ENCODE measurements at regions not wholly inside any gene's neighbourhood (a gene's known extent, or its start where the extent isn't known, plus 50 kb on each side); places are given as distances from the start of the nearest gene placed in this dataset.
"Not testable (repeated sequence)": the region's sequence is repeated elsewhere in the genome, so short reads cannot be mapped to it uniquely, and the experiment has no call there.

GRCh38 chr13:88707646-88708045, 1036.5 kb downstream of the SLITRK5 start:
- DNase-seq (ENCODE audit: low spot score): no peak

GRCh38 chr13:88717946-88718345, 1046.8 kb downstream of the SLITRK5 start:
- no peak for DNase-seq (ENCODE audit: low spot score)

GRCh38 chr13:88718781-88719180, 1047.6 kb downstream of the SLITRK5 start:
- DNase-seq (ENCODE audit: low spot score): no peak

GRCh38 chr13:88726075-88726474, 1054.9 kb downstream of the SLITRK5 start:
- DNase-seq (ENCODE audit: low spot score): no peak

- not testable (repeated sequence) for DNase-seq (ENCODE audit: low spot score)
Measured at GRCh38 chr13:88727236-88727635, 1056.1 kb downstream of the SLITRK5 start.

GRCh38 chr13:88729605-88730004, 1058.4 kb downstream of the SLITRK5 start:
- DNase-seq (ENCODE audit: low spot score): no peak

GRCh38 chr13:88736026-88736425, 1064.9 kb downstream of the SLITRK5 start:
- DNase-seq (ENCODE audit: low spot score): no peak

GRCh38 chr13:88739195-88739594, 1068.0 kb downstream of the SLITRK5 start:
- no peak for DNase-seq (ENCODE audit: low spot score)

- no peak for DNase-seq (ENCODE audit: low spot score)
Measured at GRCh38 chr13:88744289-88744688, 1073.1 kb downstream of the SLITRK5 start.

GRCh38 chr13:88745011-88745410, 1073.8 kb downstream of the SLITRK5 start:
- no peak for DNase-seq (ENCODE audit: low spot score)

GRCh38 chr13:88752041-88752440, 1080.9 kb downstream of the SLITRK5 start:
- DNase-seq (ENCODE audit: low spot score): no peak

GRCh38 chr13:88754141-88754540, 1083.0 kb downstream of the SLITRK5 start:
- DNase-seq (ENCODE audit: low spot score): no peak

GRCh38 chr13:88761145-88761544, 1090.0 kb downstream of the SLITRK5 start:
- DNase-seq (ENCODE audit: low spot score): no peak

GRCh38 chr13:88764103-88764502, 1092.9 kb downstream of the SLITRK5 start:
- DNase-seq (ENCODE audit: low spot score): no peak

- no peak for DNase-seq (ENCODE audit: low spot score)
Measured at GRCh38 chr13:88800505-88800904, 1129.3 kb downstream of the SLITRK5 start.

GRCh38 chr13:88801361-88801760, 1130.2 kb downstream of the SLITRK5 start:
- no peak for DNase-seq (ENCODE audit: low spot score)

- no peak for DNase-seq (ENCODE audit: low spot score)
Measured at GRCh38 chr13:88802886-88803285, 1131.7 kb downstream of the SLITRK5 start.

- no peak for DNase-seq (ENCODE audit: low spot score)
Measured at GRCh38 chr13:88806438-88806837, 1135.3 kb downstream of the SLITRK5 start.

GRCh38 chr13:88817560-88817959, 1146.4 kb downstream of the SLITRK5 start:
- no peak for DNase-seq (ENCODE audit: low spot score)

GRCh38 chr13:88823114-88823513, 1151.9 kb downstream of the SLITRK5 start:
- no peak for DNase-seq (ENCODE audit: low spot score)

GRCh38 chr13:88824218-88824617, 1153.0 kb downstream of the SLITRK5 start:
- no peak for DNase-seq (ENCODE audit: low spot score)

GRCh38 chr13:88840085-88840484, 1168.9 kb downstream of the SLITRK5 start:
- DNase-seq (ENCODE audit: low spot score): no peak

GRCh38 chr13:88852293-88852692, 1181.1 kb downstream of the SLITRK5 start:
- DNase-seq (ENCODE audit: low spot score): not testable (repeated sequence)

- no peak for DNase-seq (ENCODE audit: low spot score)
Measured at GRCh38 chr13:88857256-88857655, 1186.1 kb downstream of the SLITRK5 start.

GRCh38 chr13:88862095-88862620, 1191.0 kb downstream of the SLITRK5 start:
- no peak for DNase-seq (ENCODE audit: low spot score)

Data from activated CD4-positive, alpha-beta T cell treated with anti-CD3 and anti-CD28 coated beads, Interleukin-2, Interleukin-4, amounts not matched to agents 100 ng/mL and 50 ng/mL, durations not matched to agents 16 hours and 8 hours (primary cell).